ENCODE measurements at regions not wholly inside any gene's neighbourhood (a gene's known extent, or its start where the extent isn't known, plus 50 kb on each side); places are given as distances from the start of the nearest gene placed in this dataset.

- DNase-seq (ENCODE audit: low read depth) = no peak
- TF ChIP-seq, protein P1, sequence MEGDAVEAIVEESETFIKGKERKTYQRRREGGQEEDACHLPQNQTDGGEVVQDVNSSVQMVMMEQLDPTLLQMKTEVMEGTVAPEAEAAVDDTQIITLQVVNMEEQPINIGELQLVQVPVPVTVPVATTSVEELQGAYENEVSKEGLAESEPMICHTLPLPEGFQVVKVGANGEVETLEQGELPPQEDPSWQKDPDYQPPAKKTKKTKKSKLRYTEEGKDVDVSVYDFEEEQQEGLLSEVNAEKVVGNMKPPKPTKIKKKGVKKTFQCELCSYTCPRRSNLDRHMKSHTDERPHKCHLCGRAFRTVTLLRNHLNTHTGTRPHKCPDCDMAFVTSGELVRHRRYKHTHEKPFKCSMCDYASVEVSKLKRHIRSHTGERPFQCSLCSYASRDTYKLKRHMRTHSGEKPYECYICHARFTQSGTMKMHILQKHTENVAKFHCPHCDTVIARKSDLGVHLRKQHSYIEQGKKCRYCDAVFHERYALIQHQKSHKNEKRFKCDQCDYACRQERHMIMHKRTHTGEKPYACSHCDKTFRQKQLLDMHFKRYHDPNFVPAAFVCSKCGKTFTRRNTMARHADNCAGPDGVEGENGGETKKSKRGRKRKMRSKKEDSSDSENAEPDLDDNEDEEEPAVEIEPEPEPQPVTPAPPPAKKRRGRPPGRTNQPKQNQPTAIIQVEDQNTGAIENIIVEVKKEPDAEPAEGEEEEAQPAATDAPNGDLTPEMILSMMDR (conservative IDR thresholded peaks at IDR 0.05; ENCODE audit: low read depth, low read length) = no peak
- no peak overlapping the region for H3K4me3 ChIP-seq (ENCODE audit: low read depth, low read length)
Measured at GRCh38 chr3:14336749-14337598, 65.4 kb upstream of the SLC6A6 start.

DNA sequence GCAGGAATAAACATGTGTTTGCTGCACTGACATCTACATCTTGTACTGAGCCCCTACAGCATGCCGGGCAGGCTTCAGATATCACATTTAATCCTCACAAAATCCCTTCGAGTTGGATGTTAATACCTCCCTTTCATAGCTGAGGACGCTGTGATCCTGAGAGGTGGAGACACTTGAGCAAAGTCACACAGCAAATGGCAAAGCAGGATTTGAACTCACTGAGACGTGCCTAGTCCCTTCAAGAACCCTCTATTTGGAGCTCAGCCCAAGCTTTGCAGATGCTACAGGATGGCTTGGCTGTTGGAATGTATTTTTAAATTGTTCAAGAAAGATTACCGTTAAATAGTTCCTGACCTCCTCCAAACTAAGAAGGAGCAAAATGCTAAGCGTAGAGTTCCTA lies 64.6 kb upstream of the SLC6A6 start:
- DNase-seq (ENCODE audit: low read depth) = no peak
- no peak overlapping the region for H3K4me3 ChIP-seq (ENCODE audit: low read depth, low read length)
- TF ChIP-seq, protein P1 (conservative IDR thresholded peaks at IDR 0.05; ENCODE audit: low read depth, low read length) = no peak

DNA sequence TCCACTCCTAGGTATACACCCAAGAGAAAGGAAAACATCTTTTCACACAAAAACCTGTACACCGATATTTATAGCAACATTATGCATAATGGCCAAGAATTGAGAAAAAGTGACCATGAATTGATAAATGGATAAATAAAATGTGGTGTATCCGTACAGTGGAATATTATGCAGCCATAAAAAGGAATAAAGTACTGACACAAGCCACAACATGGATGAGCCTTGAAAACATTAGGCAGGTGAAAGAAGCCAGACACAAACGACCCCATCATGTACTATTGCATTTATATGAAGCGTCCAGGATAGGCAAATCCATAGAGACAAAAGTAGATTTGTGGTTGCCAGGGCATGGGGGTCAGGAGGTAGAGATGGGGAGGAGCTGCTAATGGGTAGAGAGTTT lies 64.2 kb upstream of the SLC6A6 start:
- no peak overlapping the region for H3K4me3 ChIP-seq (ENCODE audit: low read depth, low read length)
- DNase-seq (ENCODE audit: low read depth) = no peak
- TF ChIP-seq, protein P1 (conservative IDR thresholded peaks at IDR 0.05; ENCODE audit: low read depth, low read length) = no peak

DNA sequence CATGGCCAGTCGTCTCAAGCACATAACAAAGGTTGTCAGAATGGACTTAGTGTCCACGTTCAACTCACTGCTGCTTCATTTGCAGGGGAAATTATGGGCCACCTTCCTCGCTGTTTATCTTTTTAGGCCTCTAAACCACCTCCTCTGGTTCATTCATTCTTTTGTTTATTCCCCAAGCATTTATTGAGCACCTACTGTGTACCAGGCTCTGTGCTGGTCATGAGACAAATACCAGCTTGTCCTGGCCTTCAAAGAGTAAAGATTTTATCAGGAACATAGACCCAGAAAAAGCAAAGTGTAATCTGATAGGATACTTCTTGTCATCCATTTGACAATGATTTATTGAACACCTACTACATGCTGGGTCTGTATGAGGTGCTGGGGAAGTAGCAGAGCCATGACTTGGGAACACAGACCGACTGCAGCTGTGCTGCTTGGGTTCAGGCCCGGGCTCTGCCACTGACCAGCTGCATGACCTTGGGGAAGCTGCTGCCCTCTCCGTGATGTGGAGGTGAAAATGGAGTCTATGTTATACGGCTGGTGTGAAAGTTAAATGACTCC lies 63.4 kb upstream of the SLC6A6 start:
- TF ChIP-seq, protein P1 (conservative IDR thresholded peaks at IDR 0.05; ENCODE audit: low read depth, low read length) = no peak
- DNase-seq (ENCODE audit: low read depth) = no peak
- no peak overlapping the region for H3K4me3 ChIP-seq (ENCODE audit: low read depth, low read length)

DNA sequence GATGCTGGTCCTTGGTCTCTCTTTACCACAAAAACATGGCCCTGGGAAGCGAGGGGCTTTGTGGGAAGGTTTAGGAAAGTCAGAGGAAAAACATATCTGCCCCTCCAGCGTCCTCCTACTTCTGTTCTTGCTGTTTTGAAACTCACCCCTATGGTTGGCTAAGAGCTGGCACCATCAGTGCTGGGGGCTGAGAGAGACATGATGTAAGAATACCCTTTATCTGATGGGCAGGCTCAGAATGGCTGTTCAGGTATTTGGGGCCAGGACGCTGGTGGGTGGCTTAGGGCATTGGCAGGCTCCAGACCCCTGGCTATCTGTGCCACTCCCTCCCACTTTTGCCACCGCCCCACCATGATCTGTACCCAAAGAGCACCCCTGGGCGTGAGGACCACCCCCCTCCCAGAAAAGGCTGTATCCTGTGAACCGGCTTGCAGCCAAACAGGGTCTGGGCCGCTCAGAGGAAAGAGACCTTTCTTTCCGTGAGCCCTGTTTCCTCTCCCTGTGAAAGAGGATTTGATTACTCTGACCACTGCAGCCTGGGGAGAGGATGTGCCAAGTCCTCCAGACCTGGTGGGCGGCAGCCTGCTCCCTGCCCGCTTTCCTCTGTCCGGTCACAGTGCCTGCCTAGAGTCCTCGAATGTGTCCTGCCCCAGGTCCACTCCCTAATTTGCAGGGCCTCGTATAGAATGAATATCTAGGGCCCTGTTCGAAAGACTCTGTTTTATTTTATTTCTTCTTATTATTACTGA lies 61.3 kb upstream of the SLC6A6 start:
- H3K4me3 ChIP-seq (ENCODE audit: low read depth, low read length) = no peak overlapping the region
- TF ChIP-seq, protein P1 (conservative IDR thresholded peaks at IDR 0.05; ENCODE audit: low read depth, low read length) = no peak
- DNase-seq (ENCODE audit: low read depth) = no peak

DNA sequence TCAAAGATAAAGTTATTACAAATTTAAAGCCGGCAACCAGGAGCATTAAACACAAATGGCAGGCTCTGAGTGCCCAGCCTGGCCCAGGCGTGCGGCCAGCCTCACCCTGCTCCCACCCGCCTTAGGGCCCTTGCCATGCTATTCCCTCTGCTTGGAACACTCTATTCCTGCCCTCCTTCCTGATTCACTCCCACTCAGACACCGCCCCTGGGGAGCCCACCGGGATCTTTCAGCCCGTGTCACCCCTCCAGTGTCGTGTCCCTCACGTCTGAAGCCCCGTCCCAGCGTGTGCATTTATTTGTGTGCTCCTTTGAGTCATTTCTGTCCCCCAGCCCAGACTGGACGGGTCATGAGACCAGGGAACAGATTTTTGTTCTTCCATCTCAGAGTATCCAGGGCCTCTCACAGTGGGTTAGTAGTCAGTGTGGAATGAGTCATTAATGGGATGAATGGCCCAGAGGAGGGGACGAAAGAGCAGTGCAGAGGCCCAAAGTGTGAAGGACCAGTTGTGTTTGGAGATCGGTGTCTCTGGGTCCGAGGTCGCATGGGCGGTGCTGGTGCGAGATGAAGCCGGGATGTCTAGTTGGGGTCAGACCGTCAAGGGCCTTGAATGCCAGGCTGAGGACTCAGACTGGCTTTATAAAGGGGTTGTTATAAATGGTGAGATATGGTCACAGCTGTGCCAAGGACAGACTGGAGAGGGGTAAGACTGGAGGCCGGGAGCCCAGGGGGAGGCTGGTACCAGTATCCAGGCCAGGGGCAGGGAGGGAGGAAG lies 58.9 kb upstream of the SLC6A6 start:
- no peak overlapping the region for H3K4me3 ChIP-seq (ENCODE audit: low read depth, low read length)
- TF ChIP-seq, protein P1 (conservative IDR thresholded peaks at IDR 0.05; ENCODE audit: low read depth, low read length) = no peak
- DNase-seq (ENCODE audit: low read depth) = no peak
